GM12878 (cell line): ENCODE measurements at regions not wholly inside any gene's neighbourhood (a gene's known extent, or its start where the extent isn't known, plus 50 kb on each side); places are given as distances from the start of the nearest gene placed in this dataset.

Source experiments
- ATAC-seq: fragments of 200-7000 bp; cut with Tn5 transposase; 3 replicates; pipeline ENCODE4 v1.9.1; 2020; ENCODE audit warnings: mild to moderate bottlenecking, moderate library complexity
- BruUV-seq: library from RNA; stranded (reverse); fragments of 400-500 nt; replicated peaks from 2 replicates; lab custom pipeline; 2021; lab: Mats Ljungman, UMichigan
- CTCF ChIA-PET: fragments of 300-600 bp; sonication (Branson Sonifier 250); formaldehyde crosslinking; extraction: SDS; loops from one replicate; lab custom pipeline; 2021; ENCODE audit warnings: inconsistent platforms; lab: Yijun Ruan, JAX
- POLR2A ChIA-PET: fragments of 350-600 bp; formaldehyde crosslinking; extraction: SDS; loops from one replicate; lab custom pipeline; 2021; ENCODE audit warnings: inconsistent platforms; lab: Charles Lee
- RAD21 ChIA-PET: fragments of 300-600 bp; sonication (Branson Sonifier 250); formaldehyde crosslinking; loops from one replicate; lab custom pipeline; 2023; ENCODE audit warnings: antibody characterized with exemption; ENCODE audit not compliant: unreplicated experiment; lab: Charles Lee
- SMC1A ChIA-PET: fragments of 300-600 bp; sonication (Branson Sonifier 250); formaldehyde crosslinking; loops from one replicate; lab custom pipeline; 2023; ENCODE audit not compliant: unreplicated experiment, uncharacterized antibody; lab: Charles Lee
- DNase-seq: peaks from one replicate; pipeline ENCODE4 v3.0.0-alpha.2; 2011; ENCODE audit warnings: low read depth, low spot score
- FAIRE-seq: peaks from 3 replicates; lab custom pipeline; 2011; peaks lifted over from hg19 to GRCh38; lab: Jason Lieb, UNC
- H2AFZ ChIP-seq: 2 replicates; pipeline ENCODE4 v1.6.0; 2011; ENCODE audit warnings: low read depth, low read length, control low read depth; ENCODE audit not compliant: control insufficient read depth
- H3K27ac ChIP-seq: 2 replicates; pipeline ENCODE4 v1.5.1; 2011; ENCODE audit warnings: control low read depth; ENCODE audit not compliant: control insufficient read depth, insufficient read depth
- H3K27me3 ChIP-seq, 2 experiments: replicated peaks in 1 of 2; 2 replicates each; pipeline versions ENCODE4 v1.6.0 to v1.6.1; 2011; ENCODE audit warnings: low read length in 1 of 2; ENCODE audit not compliant: control insufficient read depth in 2 of 2, insufficient read depth in 2 of 2
- H3K36me3 ChIP-seq, 2 experiments: 2 replicates each; pipeline ENCODE4 v1.5.1; 2011; ENCODE audit warnings: low read length in 1 of 2; ENCODE audit not compliant: control insufficient read depth in 2 of 2, insufficient read depth in 2 of 2
- H3K4me1 ChIP-seq: 2 replicates; pipeline ENCODE4 v1.6.1; 2011; ENCODE audit warnings: mild to moderate bottlenecking, low read length, moderate library complexity, mixed read lengths; ENCODE audit not compliant: control insufficient read depth, insufficient read depth
- H3K4me2 ChIP-seq: 2 replicates; pipeline ENCODE4 v1.6.0; 2011; ENCODE audit warnings: control low read depth; ENCODE audit not compliant: control insufficient read depth, insufficient read depth
- H3K4me3 ChIP-seq: fragments of 200-600 bp; sonication (generic); 2 replicates; pipeline ENCODE4 v1.5.1; 2016
- H3K79me2 ChIP-seq: 2 replicates; pipeline ENCODE4 v1.6.0; 2011; ENCODE audit warnings: low read length; ENCODE audit not compliant: control insufficient read depth, insufficient read depth
- H3K9ac ChIP-seq: 2 replicates; pipeline ENCODE4 v1.8.0; 2011; ENCODE audit warnings: low read length, control low read depth, mixed read lengths; ENCODE audit not compliant: control insufficient read depth, insufficient read depth
- H3K9me3 ChIP-seq: replicated peaks from 3 replicates; pipeline ENCODE4 v1.5.1; 2011; ENCODE audit warnings: mild to moderate bottlenecking, low read length; ENCODE audit not compliant: control insufficient read depth, insufficient read depth
- H4K20me1 ChIP-seq: 2 replicates; pipeline ENCODE4 v1.6.0; 2011; ENCODE audit not compliant: control insufficient read depth, insufficient read depth
- BRCA1 ChIP-seq: IDR thresholded peaks from 2 replicates; pipeline ENCODE4 v1.6.1; 2011; ENCODE audit warnings: low read depth, low read length, improper control_type of control experiment
- CHD1 ChIP-seq: IDR thresholded peaks from 2 replicates; pipeline ENCODE4 v1.6.1; 2012; ENCODE audit warnings: low read depth, low read length, improper control_type of control experiment
- CTCF ChIP-seq, 3 experiments: IDR thresholded peaks in 2 of 3; conservative IDR thresholded peaks in 1 of 3; 2 replicates each; pipeline ENCODE4 v1.5.1; 2011; ENCODE audit warnings: low read depth in 3 of 3, low read length in 3 of 3, mild to moderate bottlenecking in 3 of 3, control low read depth in 2 of 3, moderate library complexity in 2 of 3, inconsistent platforms in 1 of 3, mixed read lengths in 1 of 3; ENCODE audit not compliant: control insufficient read depth in 2 of 3, insufficient read depth in 1 of 3; ENCODE audit errors: extremely low read depth in 1 of 3
- CUX1 ChIP-seq: IDR thresholded peaks from 2 replicates; pipeline ENCODE4 v1.6.1; 2012; ENCODE audit warnings: improper control_type of control experiment, low read depth, low read length; ENCODE audit not compliant: insufficient replicate concordance
- ETV6 ChIP-seq, 2 experiments: fragments of 450-650 bp in 1 of 2; IDR thresholded peaks in 1 of 2; conservative IDR thresholded peaks in 1 of 2; 2 replicates each; pipeline ENCODE4 v1.6.1; 2014; ENCODE audit warnings: antibody characterized with exemption in 1 of 2, borderline replicate concordance in 1 of 2, low read depth in 1 of 2, mild to moderate bottlenecking in 1 of 2, moderate library complexity in 1 of 2
- MEF2B ChIP-seq: fragments of 450-650 bp; IDR thresholded peaks from 2 replicates; pipeline ENCODE4 v1.6.1; 2018; ENCODE audit warnings: mild to moderate bottlenecking, moderate library complexity; ENCODE audit not compliant: partially characterized antibody, poor library complexity, severe bottlenecking
- RCOR1 ChIP-seq: conservative IDR thresholded peaks from 2 replicates; pipeline ENCODE4 v1.6.1; 2012; ENCODE audit warnings: low read depth, low read length, improper control_type of control experiment
- RUNX3 ChIP-seq: IDR thresholded peaks from 2 replicates; pipeline ENCODE4 v1.6.1; 2012; ENCODE audit warnings: low read length, inconsistent platforms
- SIX5 ChIP-seq: IDR thresholded peaks from 2 replicates; pipeline ENCODE4 v1.6.1; 2011; ENCODE audit warnings: mild to moderate bottlenecking, low read depth, low read length, moderate library complexity; ENCODE audit not compliant: severe bottlenecking
- SMC3 ChIP-seq: IDR thresholded peaks from 2 replicates; pipeline ENCODE4 v1.6.1; 2011; ENCODE audit warnings: low read length, improper control_type of control experiment, borderline replicate concordance
- TAF1 ChIP-seq: IDR thresholded peaks from 2 replicates; pipeline ENCODE4 v1.6.1; 2011; ENCODE audit warnings: mild to moderate bottlenecking, low read depth, low read length, borderline replicate concordance
- USF1 ChIP-seq: IDR thresholded peaks from 2 replicates; pipeline ENCODE4 v1.6.1; 2011; ENCODE audit warnings: borderline replicate concordance, low read depth, mild to moderate bottlenecking, moderate library complexity, mixed read lengths, low read length; ENCODE audit not compliant: insufficient read depth; ENCODE audit errors: extremely low read length
- YBX1 ChIP-seq: fragments of 450-650 bp; IDR thresholded peaks from 2 replicates; pipeline ENCODE4 v1.6.1; 2016; ENCODE audit warnings: antibody characterized with exemption
- ZNF207 ChIP-seq: fragments of 450-650 bp; IDR thresholded peaks from 2 replicates; pipeline ENCODE4 v1.6.1; 2014; ENCODE audit warnings: antibody characterized with exemption, mild to moderate bottlenecking, borderline replicate concordance
- ZNF217 ChIP-seq: fragments of 450-650 bp; IDR thresholded peaks from 2 replicates; pipeline ENCODE4 v1.6.1; 2017; ENCODE audit warnings: antibody characterized with exemption, mild to moderate bottlenecking
- ZNF622 ChIP-seq: fragments of 450-650 bp; IDR thresholded peaks from 2 replicates; pipeline ENCODE4 v1.6.1; 2017; ENCODE audit warnings: mild to moderate bottlenecking, inconsistent platforms
- WGBS: methylation state at CpG from one replicate; pipeline ENCODE4 v1.1.6; 2016; ENCODE audit warnings: low lambda C conversion rate; ENCODE audit not compliant: insufficient replicate concordance, insufficient coverage; ENCODE audit errors: missing lambda C conversion rate; 5-methylcytosine and 5-hydroxymethylcytosine counted together
- in situ Hi-C: fragments of 300-500 bp; cut with MboI; formaldehyde crosslinking; loops from 9 replicates; pipeline ENCODE4 v1.14.3; 2018; ENCODE audit warnings: mixed read lengths
- intact Hi-C: fragments of 100-400 bp; cut with micrococcal nuclease; formaldehyde crosslinking; loops from one replicate; pipeline ENCODE4 v1.14.2; 2022; ENCODE audit not compliant: unreplicated experiment

- no peak for DNase-seq
- no peak for TF ChIP-seq CUX1
- peak; percentile 46 to 79 (median 59) for TF ChIP-seq CTCF (IDR thresholded peaks at IDR 0.05 in 2 of 3, conservative IDR thresholded peaks at IDR 0.05 in 1 of 3; ENCODE audit: control insufficient read depth in 2 of 3, extremely low read depth in 1 of 3, insufficient read depth in 1 of 3, low read depth in 3 of 3, low read length in 3 of 3)
- TF ChIP-seq ZNF622 = no peak
- no peak for TF ChIP-seq CHD1
- no peak for TF ChIP-seq USF1
- no peak for TF ChIP-seq TAF1
- peak; percentile 38; the same call in 1 of the 2 replicates for TF ChIP-seq SMC3
- TF ChIP-seq SIX5 = no peak
- no peak for TF ChIP-seq ZNF217
- TF ChIP-seq RUNX3 = no peak
- TF ChIP-seq ZNF207 = no peak
- no peak for TF ChIP-seq ETV6 (conservative IDR thresholded peaks at IDR 0.05 in 1 of 2, IDR thresholded peaks at IDR 0.05 in 1 of 2; ENCODE audit: borderline replicate concordance in 1 of 2, low read depth in 1 of 2)
- no peak for TF ChIP-seq BRCA1
- TF ChIP-seq RCOR1 = no peak
- no peak for TF ChIP-seq MEF2B
- no peak for TF ChIP-seq YBX1
Measured at GRCh38 chr6:120378582-120379220, 955.6 kb downstream of the TBC1D32 start.

More at GRCh38 chr6:120378582-120379220, 955.6 kb downstream of the TBC1D32 start:
- WGBS = 0% methylated on average over 3 of the region's 3 CpGs
- peak; percentile 73 for FAIRE-seq
- H4K20me1 ChIP-seq = no peaks in the 10 kb centered on the region
- intact Hi-C loops (loop anchor here (2.0 kb wide), 1 partner anchor 636 kb away; no protein-coding TSS in a partner anchor), in situ Hi-C loops (no loop called here)
- no peak overlapping the region for H3K4me3 ChIP-seq
- peak; percentile 83 for ATAC-seq
- SMC1A ChIA-PET = no interaction called here
- no peaks in the 10 kb centered on the region for H3K4me1 ChIP-seq
- no peaks in the 10 kb centered on the region for H3K9me3 ChIP-seq
- H2AFZ ChIP-seq = no peak overlapping the region
- H3K27ac ChIP-seq = no peak overlapping the region
- RAD21 ChIA-PET = interaction anchor here (1.2 kb wide), 1 partner anchor 926 kb away, joined by 3 read pairs; no protein-coding TSS in a partner anchor
- H3K27me3 ChIP-seq = no peaks in the 10 kb centered on the region
- no TSS peak for BruUV-seq
- no peaks in the 10 kb centered on the region for H3K79me2 ChIP-seq
- no peak overlapping the region for H3K9ac ChIP-seq
- POLR2A ChIA-PET = no interaction called here
- no peak overlapping the region for H3K4me2 ChIP-seq
- H3K36me3 ChIP-seq = no peaks in the 10 kb centered on the region
- CTCF ChIA-PET = interaction anchor here (1.7 kb wide), 1 partner anchor 10 kb away, joined by 4 read pairs; no protein-coding TSS in a partner anchor
